ENCODE measurements at regions not wholly inside any gene's neighbourhood (a gene's known extent, or its start where the extent isn't known, plus 50 kb on each side); places are given as distances from the start of the nearest gene placed in this dataset.

DNA sequence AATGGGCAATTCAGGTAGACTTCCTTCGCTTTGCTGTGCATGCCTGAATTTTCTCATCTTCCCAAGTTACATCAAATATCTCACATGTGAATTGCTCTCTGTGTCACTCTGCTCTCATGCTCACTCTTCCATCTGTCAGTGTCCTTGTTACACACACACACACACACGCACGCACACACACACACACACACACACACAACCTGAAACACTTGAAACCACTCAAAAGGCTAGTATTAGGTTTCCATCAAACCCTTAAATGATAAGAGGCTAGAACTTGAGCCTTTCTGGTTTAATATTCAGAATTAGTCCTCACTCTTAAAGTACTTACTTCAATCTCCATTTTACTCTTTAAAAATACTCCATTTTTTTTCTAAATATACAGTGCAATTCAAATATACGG, 282.4 kb downstream of the C11orf87 start:
- POLR2A ChIA-PET = no interaction called here
- WGBS (ENCODE audit: low lambda C conversion rate) = 64% methylated on average over 4 of the region's 4 CpGs
- no peaks in the 10 kb centered on the region for H3K9me3 ChIP-seq

DNA sequence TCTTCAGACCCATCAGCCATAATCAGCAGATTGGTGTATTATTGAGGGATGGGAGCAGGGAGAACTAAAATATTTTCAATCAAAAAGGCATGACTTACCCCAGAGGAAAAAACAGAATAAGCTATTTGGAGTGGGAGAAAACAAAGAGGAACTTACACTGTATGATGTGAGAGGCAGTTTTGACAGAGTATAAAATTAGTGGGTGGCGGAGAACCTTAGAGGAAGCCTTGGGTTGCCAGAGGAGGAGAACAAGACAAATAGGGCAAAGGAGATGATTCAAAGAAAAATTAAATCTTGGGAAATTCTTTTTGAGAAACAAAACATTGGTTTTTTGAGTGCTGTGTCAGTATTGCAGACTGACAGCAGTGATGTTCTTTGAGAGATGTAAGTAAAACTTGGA, 285.0 kb downstream of the C11orf87 start:
- 94% methylated on average over 1 of the region's 1 CpG for WGBS (ENCODE audit: low lambda C conversion rate)
- Histone ChIP-seq H3K4me2 (no peak overlapping the region), H3K9ac (no peak overlapping the region), H3K27me3 (ENCODE audit: insufficient read depth) (no peaks in the 10 kb centered on the region), H3F3A (replicated peaks; ENCODE audit: insufficient read depth) (no peaks in the 10 kb centered on the region), H3K79me2 (ENCODE audit: insufficient read depth) (no peaks in the 10 kb centered on the region), H3K4me1 (ENCODE audit: control insufficient read depth in 1 of 2, insufficient read depth in 2 of 2, low read depth in 1 of 2, low read length in 1 of 2) (no peaks in the 10 kb centered on the region; a peak in 1 of 4 replicates), H3K9me2 (no peaks in the 10 kb centered on the region), H2AFZ (ENCODE audit: low read depth) (no peak overlapping the region), H3K4me3 (ENCODE audit: low read depth in 2 of 2, low read length in 1 of 2) (no peak overlapping the region), H3K27ac (ENCODE audit: low read depth in 2 of 2, low read length in 1 of 2) (no peak overlapping the region), H3K36me3 (replicated peaks in 1 of 2; ENCODE audit: control insufficient read depth in 1 of 2, insufficient read depth in 2 of 2, low read length in 1 of 2) (no peaks in the 10 kb centered on the region), H3K9me3 (no peaks in the 10 kb centered on the region), H4K20me1 (ENCODE audit: insufficient read depth) (no peaks in the 10 kb centered on the region)
- ChIA-PET POLR2A (no interaction called here), CTCF (interaction anchor here (0.6 kb wide), 1 partner anchor 9 kb away, joined by 3 read pairs; no protein-coding TSS in a partner anchor)
- TF ChIP-seq GABPA (IDR thresholded peaks at IDR 0.05; ENCODE audit: low read depth) = no peak
- no peak for TF ChIP-seq TAF1 (IDR thresholded peaks at IDR 0.05; ENCODE audit: borderline replicate concordance, low read depth, low read length)
- no peak for TF ChIP-seq FOXJ3 (CRISPR knock-in tag; IDR thresholded peaks at IDR 0.05)
- no peak for TF ChIP-seq YY1 (IDR thresholded peaks at IDR 0.05; ENCODE audit: low read depth)
- TF ChIP-seq RXRA (IDR thresholded peaks at IDR 0.05; ENCODE audit: borderline replicate concordance, low read depth) = no peak
- no peak for TF ChIP-seq FOSL2 (IDR thresholded peaks at IDR 0.05; ENCODE audit: borderline replicate concordance, low read depth)
- no peak for TF ChIP-seq TCF12 (IDR thresholded peaks at IDR 0.05)
- no peak for TF ChIP-seq MEF2A (IDR thresholded peaks at IDR 0.05; ENCODE audit: borderline replicate concordance, low read depth)
- TF ChIP-seq, protein P1, sequence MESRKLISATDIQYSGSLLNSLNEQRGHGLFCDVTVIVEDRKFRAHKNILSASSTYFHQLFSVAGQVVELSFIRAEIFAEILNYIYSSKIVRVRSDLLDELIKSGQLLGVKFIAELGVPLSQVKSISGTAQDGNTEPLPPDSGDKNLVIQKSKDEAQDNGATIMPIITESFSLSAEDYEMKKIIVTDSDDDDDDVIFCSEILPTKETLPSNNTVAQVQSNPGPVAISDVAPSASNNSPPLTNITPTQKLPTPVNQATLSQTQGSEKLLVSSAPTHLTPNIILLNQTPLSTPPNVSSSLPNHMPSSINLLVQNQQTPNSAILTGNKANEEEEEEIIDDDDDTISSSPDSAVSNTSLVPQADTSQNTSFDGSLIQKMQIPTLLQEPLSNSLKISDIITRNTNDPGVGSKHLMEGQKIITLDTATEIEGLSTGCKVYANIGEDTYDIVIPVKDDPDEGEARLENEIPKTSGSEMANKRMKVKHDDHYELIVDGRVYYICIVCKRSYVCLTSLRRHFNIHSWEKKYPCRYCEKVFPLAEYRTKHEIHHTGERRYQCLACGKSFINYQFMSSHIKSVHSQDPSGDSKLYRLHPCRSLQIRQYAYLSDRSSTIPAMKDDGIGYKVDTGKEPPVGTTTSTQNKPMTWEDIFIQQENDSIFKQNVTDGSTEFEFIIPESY (IDR thresholded peaks at IDR 0.05; ENCODE audit: borderline replicate concordance, low read depth) = no peak
- TF ChIP-seq NFIC (IDR thresholded peaks at IDR 0.05; ENCODE audit: borderline replicate concordance) = no peak
- TF ChIP-seq, protein P2, sequence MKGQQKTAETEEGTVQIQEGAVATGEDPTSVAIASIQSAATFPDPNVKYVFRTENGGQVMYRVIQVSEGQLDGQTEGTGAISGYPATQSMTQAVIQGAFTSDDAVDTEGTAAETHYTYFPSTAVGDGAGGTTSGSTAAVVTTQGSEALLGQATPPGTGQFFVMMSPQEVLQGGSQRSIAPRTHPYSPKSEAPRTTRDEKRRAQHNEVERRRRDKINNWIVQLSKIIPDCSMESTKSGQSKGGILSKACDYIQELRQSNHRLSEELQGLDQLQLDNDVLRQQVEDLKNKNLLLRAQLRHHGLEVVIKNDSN (IDR thresholded peaks at IDR 0.05; ENCODE audit: borderline replicate concordance, low read depth) = no peak
- no peak for TF ChIP-seq RFX5 (IDR thresholded peaks at IDR 0.05; ENCODE audit: low read length)
- no peak for TF ChIP-seq RAD21 (IDR thresholded peaks at IDR 0.05; ENCODE audit: low read length)
- no peak for DNase-seq

More for the DNA sequence above, 282.4 kb downstream of the C11orf87 start:
- Histone ChIP-seq H3K79me2 (ENCODE audit: insufficient read depth) (no peaks in the 10 kb centered on the region), H3K27me3 (ENCODE audit: insufficient read depth) (no peaks in the 10 kb centered on the region), H3K4me2 (no peak overlapping the region), H4K20me1 (ENCODE audit: insufficient read depth) (no peaks in the 10 kb centered on the region), H3F3A (replicated peaks; ENCODE audit: insufficient read depth) (no peaks in the 10 kb centered on the region), H3K36me3 (replicated peaks in 1 of 2; ENCODE audit: control insufficient read depth in 1 of 2, insufficient read depth in 2 of 2, low read length in 1 of 2) (no peaks in the 10 kb centered on the region), H3K27ac (ENCODE audit: low read depth in 2 of 2, low read length in 1 of 2) (no peak overlapping the region), H3K4me1 (ENCODE audit: control insufficient read depth in 1 of 2, insufficient read depth in 2 of 2, low read depth in 1 of 2, low read length in 1 of 2) (no peaks in the 10 kb centered on the region), H3K4me3 (ENCODE audit: low read depth in 2 of 2, low read length in 1 of 2) (no peak overlapping the region), H2AFZ (ENCODE audit: low read depth) (no peak overlapping the region), H3K9ac (no peak overlapping the region), H3K9me2 (no peaks in the 10 kb centered on the region)
- no peak for DNase-seq
- TF ChIP-seq, protein P3, sequence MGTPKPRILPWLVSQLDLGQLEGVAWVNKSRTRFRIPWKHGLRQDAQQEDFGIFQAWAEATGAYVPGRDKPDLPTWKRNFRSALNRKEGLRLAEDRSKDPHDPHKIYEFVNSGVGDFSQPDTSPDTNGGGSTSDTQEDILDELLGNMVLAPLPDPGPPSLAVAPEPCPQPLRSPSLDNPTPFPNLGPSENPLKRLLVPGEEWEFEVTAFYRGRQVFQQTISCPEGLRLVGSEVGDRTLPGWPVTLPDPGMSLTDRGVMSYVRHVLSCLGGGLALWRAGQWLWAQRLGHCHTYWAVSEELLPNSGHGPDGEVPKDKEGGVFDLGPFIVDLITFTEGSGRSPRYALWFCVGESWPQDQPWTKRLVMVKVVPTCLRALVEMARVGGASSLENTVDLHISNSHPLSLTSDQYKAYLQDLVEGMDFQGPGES (IDR thresholded peaks at IDR 0.05; ENCODE audit: low read depth, low read length) = no peak
- TF ChIP-seq TCF12 (IDR thresholded peaks at IDR 0.05) (no peak), GATA2 (CRISPR knock-in tag; IDR thresholded peaks at IDR 0.05) (no peak), EZH2phosphoT487 (IDR thresholded peaks at IDR 0.05; ENCODE audit: borderline replicate concordance, low read depth) (no peak), ELF1 (IDR thresholded peaks at IDR 0.05) (no peak), CHD2 (IDR thresholded peaks at IDR 0.05; ENCODE audit: low read length, partially characterized antibody) (no peak), RXRA (IDR thresholded peaks at IDR 0.05; ENCODE audit: borderline replicate concordance, low read depth) (no peak), EP300 (IDR thresholded peaks at IDR 0.05; ENCODE audit: borderline replicate concordance in 1 of 2, low read depth in 1 of 2, low read length in 1 of 2) (no peak), MEF2A (IDR thresholded peaks at IDR 0.05; ENCODE audit: borderline replicate concordance, low read depth) (no peak)
- TF ChIP-seq, protein P1 (IDR thresholded peaks at IDR 0.05; ENCODE audit: borderline replicate concordance, low read depth) = no peak
- CTCF ChIA-PET = no interaction called here

Measured in SK-N-SH (cell line).